HCT116 (cell line): ENCODE measurements at regions not wholly inside any gene's neighbourhood (a gene's known extent, or its start where the extent isn't known, plus 50 kb on each side); places are given as distances from the start of the nearest gene placed in this dataset.

Experiments
- ATAC-seq: fragments of 200-7000 bp; cut with Tn5 transposase; 2 replicates; pipeline ENCODE4 v1.9.1; 2020; ENCODE audit warnings: mild to moderate bottlenecking, moderate library complexity
- BruUV-seq: library from RNA; stranded (reverse); fragments of 400-500 nt; replicated peaks from 2 replicates; lab custom pipeline; 2021; lab: Mats Ljungman, UMichigan
- CTCF ChIA-PET: fragments of 300-600 bp; sonication (Branson Sonifier 250); formaldehyde crosslinking; loops from one replicate; lab custom pipeline; 2021; ENCODE audit warnings: antibody characterized with exemption; lab: Charles Lee
- POLR2A ChIA-PET: fragments of 300-600, 350-600 bp; sonication (Branson Sonifier 250); formaldehyde crosslinking; loops from one replicate; lab custom pipeline; 2021; ENCODE audit warnings: antibody characterized with exemption; lab: Charles Lee
- RAD21 ChIA-PET, 2 experiments: fragments of 300-600 bp; sonication (Branson Sonifier 250); formaldehyde crosslinking; loops; one replicate each; lab custom pipeline; 2023; ENCODE audit warnings: low total read pairs in 2 of 2; ENCODE audit not compliant: uncharacterized antibody in 2 of 2, unreplicated experiment in 2 of 2, low non-redundant PET in 1 of 2; lab: Charles Lee
- DNase-seq: peaks from one replicate; pipeline ENCODE4 v3.0.0-alpha.2; 2010; ENCODE audit warnings: low read depth, low spot score
- H2AFZ ChIP-seq: fragments of 200-600 bp; shearing (Covaris generic), sonication (generic); 2 replicates; pipeline ENCODE4 v1.6.1; 2017; ENCODE audit warnings: low read depth, mixed run types, mixed read lengths, antibody characterized with exemption, low read length; ENCODE audit not compliant: poor library complexity, severe bottlenecking
- H3K27ac ChIP-seq: 2 replicates; pipeline ENCODE4 v1.5.1; 2012; ENCODE audit warnings: low read depth, low read length
- H3K27me3 ChIP-seq: fragments of 200-600 bp; sonication (generic); 2 replicates; pipeline ENCODE4 v1.6.1; 2016; ENCODE audit warnings: mixed run types, low read length, mixed read lengths; ENCODE audit not compliant: insufficient read depth
- H3K36me3 ChIP-seq, 2 experiments: fragments of 200-500 bp in 1 of 2; fragments of 200-600 bp in 1 of 2; sonication (Bioruptor generic) in 1 of 2; sonication (generic) in 1 of 2; 2 replicates each; pipeline versions ENCODE4 v1.5.1 to v1.6.1; 2014 to 2016; ENCODE audit warnings: low read length in 2 of 2, inconsistent platforms in 1 of 2, mixed read lengths in 1 of 2, mixed run types in 1 of 2; ENCODE audit not compliant: insufficient read depth in 2 of 2, control insufficient read depth in 1 of 2
- H3K4me1 ChIP-seq, 2 experiments: fragments of 200-600 bp in 1 of 2; sonication (generic) in 1 of 2; 2 replicates each; pipeline versions ENCODE4 v1.5.1 to v1.6.1; 2012 to 2017; ENCODE audit warnings: low read length in 2 of 2, inconsistent platforms in 1 of 2, mild to moderate bottlenecking in 1 of 2, mixed read lengths in 1 of 2, mixed run types in 1 of 2, moderate library complexity in 1 of 2; ENCODE audit not compliant: insufficient read depth in 2 of 2, control insufficient read depth in 1 of 2
- H3K4me2 ChIP-seq: fragments of 200-600 bp; sonication (generic); 2 replicates; pipeline ENCODE4 v1.6.1; 2017; ENCODE audit warnings: mixed run types, low read length, mixed read lengths
- H3K4me3 ChIP-seq, 2 experiments: fragments of 200-600 bp in 1 of 2; sonication (generic) in 1 of 2; replicated peaks in 1 of 2; 2 replicates each; pipeline ENCODE4 v1.5.1; 2011 to 2016; ENCODE audit warnings: low read length in 2 of 2, control low read depth in 1 of 2, low read depth in 1 of 2, mild to moderate bottlenecking in 1 of 2, mixed read lengths in 1 of 2, mixed run types in 1 of 2
- H3K79me2 ChIP-seq: fragments of 200-600 bp; sonication (generic); 2 replicates; pipeline ENCODE4 v1.6.1; 2017; ENCODE audit warnings: mild to moderate bottlenecking, mixed run types, low read length, moderate library complexity, mixed read lengths; ENCODE audit not compliant: insufficient read depth
- H3K9ac ChIP-seq: fragments of 200-600 bp; sonication (generic); 2 replicates; pipeline ENCODE4 v1.6.1; 2016; ENCODE audit warnings: low read length, mixed read lengths
- H3K9me2 ChIP-seq: fragments of 200-600 bp; sonication (generic), shearing (Covaris generic); 2 replicates; pipeline ENCODE4 v1.6.1; 2017; ENCODE audit warnings: mixed run types, mild to moderate bottlenecking, moderate library complexity; ENCODE audit not compliant: insufficient read depth
- H3K9me3 ChIP-seq, 2 experiments: fragments of 200-500 bp in 1 of 2; fragments of 200-600 bp in 1 of 2; sonication (Bioruptor generic) in 1 of 2; sonication (generic) in 1 of 2; 2 replicates each; pipeline ENCODE4 v1.6.1; 2014 to 2017; ENCODE audit warnings: low read length in 2 of 2, mixed read lengths in 2 of 2, inconsistent platforms in 1 of 2, low read depth in 1 of 2, mild to moderate bottlenecking in 1 of 2, mixed run types in 1 of 2, moderate library complexity in 1 of 2; ENCODE audit not compliant: control insufficient read depth in 1 of 2, insufficient read depth in 1 of 2
- H4K20me1 ChIP-seq: fragments of 200-600 bp; sonication (generic), shearing (Covaris generic); 2 replicates; pipeline ENCODE4 v1.6.1; 2017; ENCODE audit warnings: mixed run types, mild to moderate bottlenecking, moderate library complexity; ENCODE audit not compliant: insufficient read depth
- CBX3 ChIP-seq: IDR thresholded peaks from 2 replicates; pipeline ENCODE4 v1.6.1; 2012; ENCODE audit warnings: low read depth
- CEBPB ChIP-seq: IDR thresholded peaks from 2 replicates; pipeline ENCODE4 v1.6.1; 2012; ENCODE audit warnings: low read depth
- CTCF ChIP-seq, 3 experiments: fragments of 200-600 bp in 1 of 3; sonication (generic) in 1 of 3; IDR thresholded peaks in 2 of 3; conservative IDR thresholded peaks in 1 of 3; 2 replicates each; pipeline ENCODE4 v1.5.1; 2012 to 2017; ENCODE audit warnings: low read depth in 2 of 3, low read length in 2 of 3, antibody characterized with exemption in 1 of 3, borderline replicate concordance in 1 of 3, control low read depth in 1 of 3, mild to moderate bottlenecking in 1 of 3, mixed read lengths in 1 of 3, mixed run types in 1 of 3, moderate library complexity in 1 of 3; ENCODE audit not compliant: insufficient read depth in 1 of 3
- EGR1 ChIP-seq: IDR thresholded peaks from 2 replicates; pipeline ENCODE4 v1.6.1; 2012; ENCODE audit warnings: low read depth
- ELF1 ChIP-seq: IDR thresholded peaks from 2 replicates; pipeline ENCODE4 v1.6.1; 2012; ENCODE audit warnings: low read depth, borderline replicate concordance
- EZH2 ChIP-seq: fragments of 200-600 bp; sonication (generic); IDR thresholded peaks from 2 replicates; pipeline ENCODE4 v1.6.1; 2017; ENCODE audit warnings: antibody characterized with exemption, mixed run types
- EZH2phosphoT487 ChIP-seq: fragments of 200-600 bp; IDR thresholded peaks from 2 replicates; pipeline ENCODE4 v1.6.1; 2018; ENCODE audit warnings: antibody characterized with exemption, borderline replicate concordance
- FOSL1 ChIP-seq: IDR thresholded peaks from 2 replicates; pipeline ENCODE4 v1.6.1; 2012; ENCODE audit warnings: low read depth
- JUND ChIP-seq: IDR thresholded peaks from 2 replicates; pipeline ENCODE4 v1.6.1; 2012
- MAX ChIP-seq: IDR thresholded peaks from 2 replicates; pipeline ENCODE4 v1.6.1; 2012
- POLR2A ChIP-seq: IDR thresholded peaks from 2 replicates; pipeline ENCODE4 v1.7.0; 2011; ENCODE audit warnings: borderline replicate concordance; ENCODE audit not compliant: insufficient read depth, insufficient read length; ENCODE audit errors: extremely low read depth
- POLR2AphosphoS5 ChIP-seq: IDR thresholded peaks from 2 replicates; pipeline ENCODE4 v1.6.1; 2011; ENCODE audit warnings: mild to moderate bottlenecking, low read depth, low read length, moderate library complexity
- RAD21 ChIP-seq: IDR thresholded peaks from 2 replicates; pipeline ENCODE4 v1.6.1; 2012; ENCODE audit warnings: low read depth, mild to moderate bottlenecking
- YY1 ChIP-seq: IDR thresholded peaks from 2 replicates; pipeline ENCODE4 v1.6.1; 2011; ENCODE audit warnings: low read length, low read depth, moderate library complexity, mild to moderate bottlenecking; ENCODE audit not compliant: insufficient replicate concordance; ENCODE audit errors: extremely low read depth
- ZFX ChIP-seq: fragments of 450-650 bp; IDR thresholded peaks from 2 replicates; pipeline ENCODE4 v1.6.1; 2017
- intact Hi-C: fragments of 100-400 bp; cut with micrococcal nuclease; formaldehyde crosslinking; loops from 2 replicates; pipeline ENCODE4 v1.10.0; 2022
- TF ChIP-seq, protein P1 (sequence below): IDR thresholded peaks from 2 replicates; pipeline ENCODE4 v1.6.1; 2012; ENCODE audit warnings: low read depth
- TF ChIP-seq, protein P2 (sequence below): IDR thresholded peaks from 2 replicates; pipeline ENCODE4 v1.6.1; 2012

GRCh38 chr2:129761569-129762021, 217.9 kb upstream of the RAB6C start:
- BruUV-seq = no TSS peak
- no peak for TF ChIP-seq ZFX
- TF ChIP-seq MAX = no peak
- TF ChIP-seq YY1 = no peak
- TF ChIP-seq ELF1 = no peak
- no peak for TF ChIP-seq POLR2A
- no peak for TF ChIP-seq EZH2
- TF ChIP-seq, protein P1, sequence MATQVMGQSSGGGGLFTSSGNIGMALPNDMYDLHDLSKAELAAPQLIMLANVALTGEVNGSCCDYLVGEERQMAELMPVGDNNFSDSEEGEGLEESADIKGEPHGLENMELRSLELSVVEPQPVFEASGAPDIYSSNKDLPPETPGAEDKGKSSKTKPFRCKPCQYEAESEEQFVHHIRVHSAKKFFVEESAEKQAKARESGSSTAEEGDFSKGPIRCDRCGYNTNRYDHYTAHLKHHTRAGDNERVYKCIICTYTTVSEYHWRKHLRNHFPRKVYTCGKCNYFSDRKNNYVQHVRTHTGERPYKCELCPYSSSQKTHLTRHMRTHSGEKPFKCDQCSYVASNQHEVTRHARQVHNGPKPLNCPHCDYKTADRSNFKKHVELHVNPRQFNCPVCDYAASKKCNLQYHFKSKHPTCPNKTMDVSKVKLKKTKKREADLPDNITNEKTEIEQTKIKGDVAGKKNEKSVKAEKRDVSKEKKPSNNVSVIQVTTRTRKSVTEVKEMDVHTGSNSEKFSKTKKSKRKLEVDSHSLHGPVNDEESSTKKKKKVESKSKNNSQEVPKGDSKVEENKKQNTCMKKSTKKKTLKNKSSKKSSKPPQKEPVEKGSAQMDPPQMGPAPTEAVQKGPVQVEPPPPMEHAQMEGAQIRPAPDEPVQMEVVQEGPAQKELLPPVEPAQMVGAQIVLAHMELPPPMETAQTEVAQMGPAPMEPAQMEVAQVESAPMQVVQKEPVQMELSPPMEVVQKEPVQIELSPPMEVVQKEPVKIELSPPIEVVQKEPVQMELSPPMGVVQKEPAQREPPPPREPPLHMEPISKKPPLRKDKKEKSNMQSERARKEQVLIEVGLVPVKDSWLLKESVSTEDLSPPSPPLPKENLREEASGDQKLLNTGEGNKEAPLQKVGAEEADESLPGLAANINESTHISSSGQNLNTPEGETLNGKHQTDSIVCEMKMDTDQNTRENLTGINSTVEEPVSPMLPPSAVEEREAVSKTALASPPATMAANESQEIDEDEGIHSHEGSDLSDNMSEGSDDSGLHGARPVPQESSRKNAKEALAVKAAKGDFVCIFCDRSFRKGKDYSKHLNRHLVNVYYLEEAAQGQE = no peak
- TF ChIP-seq FOSL1 = no peak
- TF ChIP-seq, protein P2, sequence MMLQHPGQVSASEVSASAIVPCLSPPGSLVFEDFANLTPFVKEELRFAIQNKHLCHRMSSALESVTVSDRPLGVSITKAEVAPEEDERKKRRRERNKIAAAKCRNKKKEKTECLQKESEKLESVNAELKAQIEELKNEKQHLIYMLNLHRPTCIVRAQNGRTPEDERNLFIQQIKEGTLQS = no peak
- no peak for TF ChIP-seq EGR1
- TF ChIP-seq CEBPB = no peak
- TF ChIP-seq RAD21 = no peak
- TF ChIP-seq JUND = no peak
- TF ChIP-seq EZH2phosphoT487 = no peak
- TF ChIP-seq POLR2AphosphoS5 = no peak
- TF ChIP-seq CBX3 = no peak
- no peak for TF ChIP-seq CTCF (IDR thresholded peaks at IDR 0.05 in 2 of 3, conservative IDR thresholded peaks at IDR 0.05 in 1 of 3; ENCODE audit: borderline replicate concordance in 1 of 3, insufficient read depth in 1 of 3, low read depth in 2 of 3, low read length in 2 of 3)

More at GRCh38 chr2:129761569-129762021, 217.9 kb upstream of the RAB6C start:
- no peaks in the 10 kb centered on the region for H3K9me3 ChIP-seq
- POLR2A ChIA-PET = no interaction called here
- no peaks in the 10 kb centered on the region for H3K9me2 ChIP-seq
- H3K27me3 ChIP-seq = peaks cover 16% of the 10 kb centered on the region; the same call in 1 of the 2 replicates
- no peaks in the 10 kb centered on the region for H4K20me1 ChIP-seq
- no peaks in the 10 kb centered on the region for H3K4me1 ChIP-seq
- H3K36me3 ChIP-seq = no peaks in the 10 kb centered on the region
- no peak overlapping the region for H3K4me2 ChIP-seq
- DNase-seq (no peak), ATAC-seq (no peak)
- no peak overlapping the region for H3K4me3 ChIP-seq
- no peak overlapping the region for H2AFZ ChIP-seq
- no peak overlapping the region for H3K27ac ChIP-seq
- no peaks in the 10 kb centered on the region for H3K79me2 ChIP-seq
- no peak overlapping the region for H3K9ac ChIP-seq
- CTCF ChIA-PET = no interaction called here
- RAD21 ChIA-PET = no interaction called here
- intact Hi-C loops = no loop called here
